ENCODE measurements at regions not wholly inside any gene's neighbourhood (a gene's known extent, or its start where the extent isn't known, plus 50 kb on each side); places are given as distances from the start of the nearest gene placed in this dataset.

DNA sequence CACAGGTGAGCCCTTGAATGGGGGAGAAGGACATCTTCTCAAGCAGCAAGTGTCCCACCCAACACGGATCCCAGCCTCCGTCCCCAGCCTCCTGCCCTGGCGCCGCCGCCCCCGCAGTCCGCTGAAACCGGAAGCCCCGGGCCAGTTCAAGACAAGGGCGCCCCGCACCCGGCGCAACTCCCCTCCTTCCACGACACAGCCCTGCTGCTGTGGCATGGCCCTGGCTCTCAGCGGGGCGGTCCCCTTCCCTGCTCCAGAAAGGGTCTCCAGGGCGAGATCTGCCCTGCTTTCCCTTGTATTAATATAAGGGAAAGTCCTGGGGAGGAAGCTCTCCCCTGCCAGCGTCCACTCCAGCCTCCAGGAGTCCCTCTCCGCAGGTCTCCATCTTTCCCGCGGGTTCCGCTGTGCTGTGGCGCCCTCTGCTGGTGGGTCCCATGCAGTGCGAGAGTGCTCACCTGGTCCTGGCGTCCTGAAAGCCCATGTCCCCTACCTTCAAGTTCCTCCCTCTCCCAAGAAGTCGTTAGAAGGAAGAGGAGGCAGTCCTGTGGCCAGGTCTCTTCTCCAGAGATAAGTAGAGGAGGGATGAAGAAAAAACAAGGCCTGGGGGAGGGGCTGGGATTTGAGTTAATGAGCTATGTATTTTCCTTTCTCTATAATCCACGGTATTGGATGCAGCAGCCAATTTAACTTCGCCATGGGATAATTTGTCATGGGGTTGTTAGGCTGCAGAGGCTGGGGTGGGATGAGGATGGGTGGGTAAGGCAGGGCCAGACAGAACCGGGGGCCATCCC is 176.0 kb downstream of the SMAD2 start:
- TF ChIP-seq, protein P1, sequence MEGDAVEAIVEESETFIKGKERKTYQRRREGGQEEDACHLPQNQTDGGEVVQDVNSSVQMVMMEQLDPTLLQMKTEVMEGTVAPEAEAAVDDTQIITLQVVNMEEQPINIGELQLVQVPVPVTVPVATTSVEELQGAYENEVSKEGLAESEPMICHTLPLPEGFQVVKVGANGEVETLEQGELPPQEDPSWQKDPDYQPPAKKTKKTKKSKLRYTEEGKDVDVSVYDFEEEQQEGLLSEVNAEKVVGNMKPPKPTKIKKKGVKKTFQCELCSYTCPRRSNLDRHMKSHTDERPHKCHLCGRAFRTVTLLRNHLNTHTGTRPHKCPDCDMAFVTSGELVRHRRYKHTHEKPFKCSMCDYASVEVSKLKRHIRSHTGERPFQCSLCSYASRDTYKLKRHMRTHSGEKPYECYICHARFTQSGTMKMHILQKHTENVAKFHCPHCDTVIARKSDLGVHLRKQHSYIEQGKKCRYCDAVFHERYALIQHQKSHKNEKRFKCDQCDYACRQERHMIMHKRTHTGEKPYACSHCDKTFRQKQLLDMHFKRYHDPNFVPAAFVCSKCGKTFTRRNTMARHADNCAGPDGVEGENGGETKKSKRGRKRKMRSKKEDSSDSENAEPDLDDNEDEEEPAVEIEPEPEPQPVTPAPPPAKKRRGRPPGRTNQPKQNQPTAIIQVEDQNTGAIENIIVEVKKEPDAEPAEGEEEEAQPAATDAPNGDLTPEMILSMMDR (IDR thresholded peaks at IDR 0.05; ENCODE audit: low read depth, low read length), result peak; percentile 96
- TF ChIP-seq POLR2A (IDR thresholded peaks at IDR 0.05; ENCODE audit: extremely low read depth, insufficient read length), result no peak
